HUES6 (cell line): ENCODE measurements at regions not wholly inside any gene's neighbourhood (a gene's known extent, or its start where the extent isn't known, plus 50 kb on each side); places are given as distances from the start of the nearest gene placed in this dataset.

Experiments
- H3K27ac ChIP-seq: 2 replicates; pipeline ENCODE4 v1.7.0; 2013; ENCODE audit warnings: low read depth, mild to moderate bottlenecking, low read length, inconsistent platforms
- H3K27me3 ChIP-seq: 2 replicates; pipeline ENCODE4 v1.6.1; 2013; ENCODE audit warnings: low read length; ENCODE audit not compliant: control insufficient read depth, insufficient read depth
- H3K36me3 ChIP-seq: 2 replicates; pipeline ENCODE4 v1.6.1; 2013; ENCODE audit warnings: low read length; ENCODE audit not compliant: control insufficient read depth, insufficient read depth
- H3K4me1 ChIP-seq: 2 replicates; pipeline ENCODE4 v1.6.1; 2013; ENCODE audit warnings: low read length; ENCODE audit not compliant: control insufficient read depth, insufficient read depth
- H3K4me3 ChIP-seq: 2 replicates; pipeline ENCODE4 v1.5.1; 2013; ENCODE audit warnings: low read depth, low read length
- H3K9ac ChIP-seq: one replicate; pipeline ENCODE4 v1.6.1; 2013; ENCODE audit warnings: mild to moderate bottlenecking, low read length
- H3K9me3 ChIP-seq: 2 replicates; pipeline ENCODE4 v1.6.1; 2013; ENCODE audit warnings: low read depth, low read length; ENCODE audit not compliant: control insufficient read depth, insufficient read depth

DNA sequence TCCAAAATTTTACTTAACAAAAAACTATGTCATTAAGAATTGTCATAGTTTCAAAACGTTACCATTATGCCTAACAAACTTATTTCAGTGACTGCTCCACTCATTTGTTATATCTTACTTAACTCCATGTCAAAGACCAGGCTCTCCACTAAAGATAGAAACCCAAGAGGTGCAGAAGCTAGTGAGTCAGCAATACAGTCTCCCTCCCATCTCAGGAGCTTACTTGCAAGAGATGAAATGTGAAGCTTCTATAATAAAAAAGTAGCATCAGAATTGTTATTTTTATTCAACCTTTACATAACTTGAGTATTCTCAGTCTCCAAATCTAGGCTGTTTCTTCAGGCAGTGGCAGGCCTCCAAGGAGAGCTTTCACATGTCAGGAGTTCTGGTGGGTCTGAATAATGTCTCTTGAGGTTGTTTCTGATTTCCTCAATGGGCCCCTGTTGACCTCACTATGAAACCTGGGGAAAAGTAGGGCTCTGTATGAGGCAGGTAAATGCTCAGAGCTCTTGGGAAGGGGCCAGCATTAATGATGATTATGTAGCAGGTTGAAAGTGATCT lies 242.0 kb downstream of the NDFIP2 start:
- Histone ChIP-seq H3K27me3 (no peaks in the 10 kb centered on the region), H3K9me3 (peaks cover 5% of the 10 kb centered on the region), H3K4me3 (no peak overlapping the region), H3K9ac (no peak overlapping the region), H3K4me1 (peaks cover 5% of the 10 kb centered on the region; the same call in 1 of the 2 replicates), H3K27ac (no peak overlapping the region), H3K36me3 (no peaks in the 10 kb centered on the region)

DNA sequence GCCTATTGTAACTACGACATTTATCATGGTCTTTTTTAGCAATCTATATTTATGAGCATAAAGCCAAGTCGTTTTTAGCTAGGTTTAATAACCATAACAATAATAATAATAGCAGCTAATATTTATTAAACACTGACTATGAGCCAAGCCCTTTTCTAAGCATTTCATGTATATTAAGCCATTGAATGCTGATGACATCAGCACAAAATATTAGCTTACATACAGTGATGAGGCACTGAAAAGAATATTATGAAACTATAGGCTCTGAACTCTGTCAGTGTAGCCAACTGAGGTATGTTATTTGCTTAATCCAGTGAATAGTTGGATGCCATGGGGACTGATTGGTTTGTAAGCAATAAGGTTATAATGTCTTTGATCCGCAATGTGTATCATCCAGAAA lies 235.2 kb downstream of the NDFIP2 start:
- Histone ChIP-seq H3K4me3 (no peak overlapping the region), H3K27ac (no peak overlapping the region), H3K27me3 (no peaks in the 10 kb centered on the region), H3K9me3 (peaks cover 5% of the 10 kb centered on the region), H3K36me3 (no peaks in the 10 kb centered on the region), H3K9ac (no peak overlapping the region), H3K4me1 (no peaks in the 10 kb centered on the region)

DNA sequence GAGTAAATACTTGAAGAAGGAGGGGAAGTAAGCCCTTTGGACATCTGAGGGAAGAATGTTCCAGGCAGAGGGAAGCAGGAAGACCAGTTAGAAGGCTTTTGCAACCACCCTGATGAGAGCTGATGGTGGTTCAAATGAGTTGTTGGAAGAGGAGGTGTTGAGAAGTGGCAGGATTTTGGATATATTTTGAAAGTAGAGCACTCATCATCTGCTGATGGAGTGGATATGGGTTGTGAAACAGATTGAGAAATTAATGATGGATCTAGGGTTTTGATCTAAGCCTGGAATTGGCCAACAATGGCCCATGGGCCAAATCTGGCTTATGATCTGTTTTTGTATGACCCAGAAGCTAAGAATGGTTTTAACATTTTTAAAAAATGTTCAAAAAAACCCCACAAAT lies 230.7 kb downstream of the NDFIP2 start:
- Histone ChIP-seq H3K9ac (no peak overlapping the region), H3K4me1 (no peaks in the 10 kb centered on the region), H3K4me3 (no peak overlapping the region), H3K36me3 (no peaks in the 10 kb centered on the region), H3K27me3 (no peaks in the 10 kb centered on the region), H3K27ac (no peak overlapping the region), H3K9me3 (no peaks in the 10 kb centered on the region)

DNA sequence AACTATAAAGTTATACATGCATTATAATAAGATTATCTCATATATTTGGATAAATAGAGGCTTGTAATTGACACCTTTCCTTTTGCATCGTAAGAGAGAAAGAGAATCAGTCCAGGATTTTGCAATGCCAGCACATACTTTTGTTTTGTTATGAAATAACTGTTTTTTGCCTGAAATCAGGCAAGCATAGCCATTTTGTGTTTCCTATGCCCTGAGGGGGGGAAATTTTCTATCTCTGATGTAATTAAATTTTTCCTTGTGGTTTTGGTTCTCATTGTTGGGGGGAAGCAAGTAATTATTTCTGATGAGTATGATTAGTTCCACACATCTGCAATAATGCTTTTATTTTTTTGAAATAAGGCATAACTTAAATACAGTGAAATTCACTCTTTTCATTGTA lies 229.4 kb downstream of the NDFIP2 start:
- H3K27ac ChIP-seq = no peak overlapping the region
- no peak overlapping the region for H3K9ac ChIP-seq
- no peaks in the 10 kb centered on the region for H3K36me3 ChIP-seq
- no peaks in the 10 kb centered on the region for H3K9me3 ChIP-seq
- H3K4me1 ChIP-seq = no peaks in the 10 kb centered on the region
- no peaks in the 10 kb centered on the region for H3K27me3 ChIP-seq
- no peak overlapping the region for H3K4me3 ChIP-seq

DNA sequence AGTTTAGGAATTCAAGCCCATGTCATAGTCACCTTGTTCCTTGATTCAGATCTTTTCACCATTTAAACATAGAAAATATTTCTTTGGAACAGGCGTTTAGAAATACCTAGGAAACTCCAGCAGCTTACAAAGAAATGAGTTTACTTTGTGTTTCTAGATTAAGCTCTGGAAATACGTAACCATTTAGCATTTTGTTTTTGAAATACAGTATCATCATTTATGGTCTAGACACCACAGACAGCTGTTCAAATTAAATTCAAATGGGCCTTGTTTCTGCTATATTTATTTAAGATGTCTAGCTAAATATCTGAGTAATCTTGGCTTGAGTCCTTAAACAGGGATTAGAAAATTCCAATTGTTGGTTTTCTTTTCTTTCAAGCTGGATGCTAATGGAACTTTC lies 228.5 kb downstream of the NDFIP2 start:
- H3K27me3 ChIP-seq = no peaks in the 10 kb centered on the region
- H3K4me1 ChIP-seq = no peaks in the 10 kb centered on the region
- no peak overlapping the region for H3K27ac ChIP-seq
- no peaks in the 10 kb centered on the region for H3K9me3 ChIP-seq
- no peak overlapping the region for H3K4me3 ChIP-seq
- H3K9ac ChIP-seq = no peak overlapping the region
- H3K36me3 ChIP-seq = no peaks in the 10 kb centered on the region

DNA sequence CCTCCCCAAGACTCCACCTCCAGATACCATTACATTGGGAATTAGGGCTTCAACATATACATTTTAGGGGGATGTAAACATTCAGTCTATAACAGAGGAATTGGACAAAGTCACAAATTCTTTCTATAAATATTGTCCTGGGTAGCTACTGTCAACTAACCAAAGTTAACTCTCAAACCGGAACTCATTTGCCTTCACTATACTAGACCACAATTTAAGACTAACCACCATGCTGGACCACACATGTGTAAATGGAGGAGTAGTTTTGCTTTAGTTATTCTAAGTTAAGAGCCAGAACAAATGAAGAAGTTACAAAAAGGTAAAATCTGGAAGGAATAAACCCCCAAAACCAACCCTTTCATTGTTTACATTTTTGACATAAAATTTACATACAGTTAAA lies 222.8 kb downstream of the NDFIP2 start:
- no peaks in the 10 kb centered on the region for H3K4me1 ChIP-seq
- H3K9ac ChIP-seq = no peak overlapping the region
- no peak overlapping the region for H3K4me3 ChIP-seq
- H3K27ac ChIP-seq = no peak overlapping the region
- H3K9me3 ChIP-seq = no peaks in the 10 kb centered on the region
- H3K27me3 ChIP-seq = no peaks in the 10 kb centered on the region
- no peaks in the 10 kb centered on the region for H3K36me3 ChIP-seq

DNA sequence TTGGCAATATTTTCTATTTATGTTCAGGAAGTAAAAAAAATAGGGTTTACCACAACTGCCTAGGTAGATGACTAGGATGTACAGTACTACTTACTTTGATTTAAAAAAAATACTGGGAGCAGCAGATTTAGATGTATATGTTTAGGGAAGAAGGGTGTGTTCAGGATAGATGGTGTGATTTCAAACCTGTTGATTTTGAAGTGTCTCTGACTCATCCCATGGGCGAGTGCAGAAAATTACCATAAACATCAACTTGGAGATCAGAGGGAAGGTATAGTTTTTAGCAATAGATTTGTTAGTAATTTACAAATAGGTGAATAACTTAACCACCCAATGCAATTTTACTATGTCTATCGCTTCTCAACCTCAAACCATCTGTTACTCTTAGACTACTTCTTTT lies 214.8 kb downstream of the NDFIP2 start:
- Histone ChIP-seq H3K4me1 (no peaks in the 10 kb centered on the region), H3K36me3 (no peaks in the 10 kb centered on the region), H3K9me3 (no peaks in the 10 kb centered on the region), H3K27ac (no peak overlapping the region), H3K27me3 (no peaks in the 10 kb centered on the region), H3K4me3 (no peak overlapping the region), H3K9ac (no peak overlapping the region)

DNA sequence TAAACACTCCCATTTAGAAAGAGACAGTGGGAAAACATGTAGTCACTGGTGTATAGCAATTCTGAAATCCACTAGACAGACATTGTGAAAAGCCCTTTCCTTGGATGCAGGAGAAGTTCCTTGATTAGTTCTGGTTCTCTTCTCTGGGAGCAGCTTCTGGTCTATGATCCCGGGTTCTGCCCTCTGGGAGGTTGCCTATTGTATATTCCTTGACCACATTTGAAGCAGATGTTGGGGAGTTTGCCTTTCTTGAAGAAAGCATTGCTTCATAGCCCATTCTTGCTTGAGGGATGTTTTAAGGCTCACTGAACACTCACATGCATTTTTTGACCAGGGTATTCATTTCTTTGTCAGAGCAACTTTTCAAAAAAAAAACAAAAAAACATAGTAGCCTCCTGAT lies 211.9 kb downstream of the NDFIP2 start:
- Histone ChIP-seq H3K27me3 (no peaks in the 10 kb centered on the region), H3K9me3 (no peaks in the 10 kb centered on the region), H3K36me3 (no peaks in the 10 kb centered on the region), H3K4me3 (no peak overlapping the region), H3K9ac (no peak overlapping the region), H3K4me1 (no peaks in the 10 kb centered on the region), H3K27ac (no peak overlapping the region)

DNA sequence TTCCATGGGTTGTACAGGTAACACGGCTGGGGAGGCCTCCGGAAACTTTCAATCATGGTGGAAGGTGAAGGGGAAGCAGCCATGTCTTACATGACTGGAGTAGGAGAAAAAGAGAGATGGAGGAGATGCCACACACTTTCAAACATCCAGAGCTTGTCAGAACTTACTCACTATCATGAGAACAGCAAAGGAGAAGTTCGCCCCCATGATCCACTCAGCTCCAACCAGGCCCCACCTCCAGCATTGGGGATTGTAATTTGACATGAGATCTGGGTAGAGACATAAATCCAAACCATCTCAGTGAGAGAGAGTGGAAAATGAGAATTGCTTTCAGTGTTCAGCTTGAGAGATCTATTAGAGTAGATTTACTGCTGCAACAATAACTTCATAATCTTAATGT lies 210.9 kb downstream of the NDFIP2 start:
- H3K9ac ChIP-seq = no peak overlapping the region
- H3K9me3 ChIP-seq = no peaks in the 10 kb centered on the region
- H3K27me3 ChIP-seq = no peaks in the 10 kb centered on the region
- no peaks in the 10 kb centered on the region for H3K4me1 ChIP-seq
- H3K27ac ChIP-seq = no peak overlapping the region
- H3K36me3 ChIP-seq = no peaks in the 10 kb centered on the region
- no peak overlapping the region for H3K4me3 ChIP-seq

DNA sequence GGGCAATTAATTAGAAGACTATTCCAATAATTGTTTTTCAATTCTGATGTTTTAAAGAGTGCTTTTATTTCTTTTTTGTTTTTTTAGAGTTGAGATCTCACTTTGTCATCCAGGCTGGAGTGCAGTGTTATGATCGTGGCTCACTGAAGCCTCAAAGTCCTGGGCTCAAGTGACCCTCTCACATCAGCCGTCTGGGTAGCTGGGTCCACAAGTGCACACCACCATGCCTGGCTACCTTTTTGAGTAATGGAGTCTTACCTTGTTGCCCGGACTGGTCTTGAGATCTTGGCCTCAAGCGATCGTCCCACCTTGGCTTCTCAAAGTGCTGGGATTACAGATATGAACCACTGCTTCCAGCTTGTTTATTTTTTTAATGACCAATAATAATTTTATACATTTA lies 207.8 kb downstream of the NDFIP2 start:
- Histone ChIP-seq H3K27ac (no peak overlapping the region), H3K4me3 (no peak overlapping the region), H3K36me3 (no peaks in the 10 kb centered on the region)

DNA sequence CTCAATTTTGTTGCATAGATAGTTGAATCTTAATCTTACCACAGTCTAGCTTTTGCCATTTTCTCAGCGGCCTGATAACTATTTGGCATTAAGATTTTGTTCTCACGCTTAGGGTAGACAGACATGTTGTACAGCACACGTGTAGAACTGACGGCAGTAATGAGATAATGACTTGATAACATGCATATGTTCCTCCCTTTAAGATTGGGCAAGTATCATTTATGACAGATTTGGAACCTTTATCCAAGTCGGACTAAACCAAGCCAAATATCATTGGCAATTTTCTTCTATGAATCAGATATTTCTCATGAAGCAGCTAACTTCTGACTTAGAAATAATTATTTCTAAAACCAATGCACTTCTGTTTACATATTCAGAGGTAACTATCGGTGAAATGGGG lies 205.5 kb downstream of the NDFIP2 start:
- no peaks in the 10 kb centered on the region for H3K4me1 ChIP-seq
- H3K27ac ChIP-seq = no peak overlapping the region
- no peaks in the 10 kb centered on the region for H3K36me3 ChIP-seq
- no peak overlapping the region for H3K9ac ChIP-seq
- H3K27me3 ChIP-seq = no peaks in the 10 kb centered on the region
- H3K9me3 ChIP-seq = peaks cover 6% of the 10 kb centered on the region; the same call in 1 of the 2 replicates
- no peak overlapping the region for H3K4me3 ChIP-seq

More for the DNA sequence above, 207.8 kb downstream of the NDFIP2 start:
- H3K9me3 ChIP-seq = peaks cover under 1% of the 10 kb centered on the region; the same call in 1 of the 2 replicates
- no peaks in the 10 kb centered on the region for H3K27me3 ChIP-seq
- H3K4me1 ChIP-seq = no peaks in the 10 kb centered on the region
- H3K9ac ChIP-seq = no peak overlapping the region

DNA sequence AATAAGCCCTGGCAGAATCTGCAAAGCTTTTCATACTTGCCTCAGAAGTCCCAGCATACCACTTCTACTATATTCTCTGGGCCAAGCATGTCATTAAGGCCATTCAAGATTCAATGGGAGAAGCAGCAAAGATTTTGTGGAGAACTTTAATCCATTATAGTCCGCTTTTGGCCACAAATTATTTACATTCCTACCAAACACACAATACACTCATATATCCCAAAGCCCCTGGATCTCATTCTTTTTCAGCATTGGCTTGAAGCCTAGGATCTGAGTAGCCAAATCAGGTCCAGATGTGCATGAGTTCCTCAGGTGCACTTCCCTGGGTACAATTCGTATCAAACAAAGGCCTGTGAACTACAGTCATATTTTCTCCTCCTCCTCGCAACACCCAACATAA lies 203.4 kb downstream of the NDFIP2 start:
- H3K4me3 ChIP-seq = no peak overlapping the region
- no peak overlapping the region for H3K9ac ChIP-seq
- H3K27ac ChIP-seq = no peak overlapping the region
- peaks cover 6% of the 10 kb centered on the region; the same call in 1 of the 2 replicates for H3K9me3 ChIP-seq
- H3K27me3 ChIP-seq = no peaks in the 10 kb centered on the region
- no peaks in the 10 kb centered on the region for H3K36me3 ChIP-seq
- H3K4me1 ChIP-seq = peaks cover 4% of the 10 kb centered on the region
